ENCODE measurements at regions not wholly inside any gene's neighbourhood (a gene's known extent, or its start where the extent isn't known, plus 50 kb on each side); places are given as distances from the start of the nearest gene placed in this dataset.
"Not testable (repeated sequence)": the region's sequence is repeated elsewhere in the genome, so short reads cannot be mapped to it uniquely, and the experiment has no call there.

DNA sequence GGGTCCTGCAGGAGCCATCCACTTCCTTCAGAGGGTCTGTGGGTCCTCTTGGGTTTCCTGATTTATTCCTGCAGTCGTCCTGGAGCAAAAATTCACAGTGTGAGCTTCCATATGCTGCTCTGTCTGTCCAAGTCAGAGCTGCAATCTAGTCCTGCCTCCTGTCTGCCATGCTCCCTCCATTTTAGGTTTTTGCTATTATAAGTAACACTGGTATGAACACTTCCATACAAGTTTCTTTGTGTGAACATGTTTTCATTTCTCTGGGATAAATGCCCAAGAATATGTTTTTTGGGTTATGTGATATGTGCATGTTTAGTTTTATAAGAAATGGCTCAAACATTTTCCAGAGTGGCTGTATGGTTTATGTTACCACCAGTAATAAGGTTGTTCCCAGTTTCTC is 188.1 kb downstream of the ACTR3B start:
- Mint-ChIP-seq H3K4me3 (ENCODE audit: unreplicated experiment) (no peak overlapping the region), H3K4me1 (ENCODE audit: low read depth, unreplicated experiment) (no peaks in the 10 kb centered on the region), H3K36me3 (ENCODE audit: unreplicated experiment) (peaks cover 5% of the 10 kb centered on the region), H3K27me3 (ENCODE audit: unreplicated experiment) (peaks cover 6% of the 10 kb centered on the region), H3K27ac (ENCODE audit: unreplicated experiment) (no peak overlapping the region), H3K9me3 (ENCODE audit: unreplicated experiment) (peaks cover 6% of the 10 kb centered on the region)
- no peak for DNase-seq
- TF ChIP-seq, protein P1, sequence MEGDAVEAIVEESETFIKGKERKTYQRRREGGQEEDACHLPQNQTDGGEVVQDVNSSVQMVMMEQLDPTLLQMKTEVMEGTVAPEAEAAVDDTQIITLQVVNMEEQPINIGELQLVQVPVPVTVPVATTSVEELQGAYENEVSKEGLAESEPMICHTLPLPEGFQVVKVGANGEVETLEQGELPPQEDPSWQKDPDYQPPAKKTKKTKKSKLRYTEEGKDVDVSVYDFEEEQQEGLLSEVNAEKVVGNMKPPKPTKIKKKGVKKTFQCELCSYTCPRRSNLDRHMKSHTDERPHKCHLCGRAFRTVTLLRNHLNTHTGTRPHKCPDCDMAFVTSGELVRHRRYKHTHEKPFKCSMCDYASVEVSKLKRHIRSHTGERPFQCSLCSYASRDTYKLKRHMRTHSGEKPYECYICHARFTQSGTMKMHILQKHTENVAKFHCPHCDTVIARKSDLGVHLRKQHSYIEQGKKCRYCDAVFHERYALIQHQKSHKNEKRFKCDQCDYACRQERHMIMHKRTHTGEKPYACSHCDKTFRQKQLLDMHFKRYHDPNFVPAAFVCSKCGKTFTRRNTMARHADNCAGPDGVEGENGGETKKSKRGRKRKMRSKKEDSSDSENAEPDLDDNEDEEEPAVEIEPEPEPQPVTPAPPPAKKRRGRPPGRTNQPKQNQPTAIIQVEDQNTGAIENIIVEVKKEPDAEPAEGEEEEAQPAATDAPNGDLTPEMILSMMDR (IDR thresholded peaks at IDR 0.05; ENCODE audit: partially characterized antibody, unreplicated experiment), result no peak

DNA sequence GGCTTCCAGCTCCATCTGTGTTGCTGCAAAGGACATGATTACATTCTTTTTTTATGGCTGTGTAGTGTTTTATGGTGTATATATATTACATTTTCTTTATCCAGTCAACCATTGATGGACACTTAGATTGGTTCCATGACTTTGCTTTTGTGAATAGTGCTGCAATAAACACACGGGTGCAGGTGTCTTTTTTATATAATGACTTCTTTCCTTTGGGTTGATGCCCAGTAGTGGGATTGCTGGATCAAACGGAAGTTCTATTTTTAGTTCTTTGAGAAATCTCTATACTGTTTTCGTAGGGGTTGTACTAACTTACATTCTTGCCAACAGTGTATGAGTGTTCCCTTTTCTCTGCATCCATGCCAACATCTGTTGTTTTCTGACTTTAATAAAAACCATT is 189.7 kb downstream of the ACTR3B start:
- peaks cover 6% of the 10 kb centered on the region for H3K27me3 Mint-ChIP-seq (ENCODE audit: unreplicated experiment)
- H3K4me3 Mint-ChIP-seq (ENCODE audit: unreplicated experiment), result no peak overlapping the region
- no peak for DNase-seq
- peaks cover 6% of the 10 kb centered on the region for H3K9me3 Mint-ChIP-seq (ENCODE audit: unreplicated experiment)
- H3K36me3 Mint-ChIP-seq (ENCODE audit: unreplicated experiment), result peaks cover 5% of the 10 kb centered on the region
- TF ChIP-seq, protein P1 (IDR thresholded peaks at IDR 0.05; ENCODE audit: partially characterized antibody, unreplicated experiment), result no peak
- H3K4me1 Mint-ChIP-seq (ENCODE audit: low read depth, unreplicated experiment), result no peaks in the 10 kb centered on the region
- no peak overlapping the region for H3K27ac Mint-ChIP-seq (ENCODE audit: unreplicated experiment)

DNA sequence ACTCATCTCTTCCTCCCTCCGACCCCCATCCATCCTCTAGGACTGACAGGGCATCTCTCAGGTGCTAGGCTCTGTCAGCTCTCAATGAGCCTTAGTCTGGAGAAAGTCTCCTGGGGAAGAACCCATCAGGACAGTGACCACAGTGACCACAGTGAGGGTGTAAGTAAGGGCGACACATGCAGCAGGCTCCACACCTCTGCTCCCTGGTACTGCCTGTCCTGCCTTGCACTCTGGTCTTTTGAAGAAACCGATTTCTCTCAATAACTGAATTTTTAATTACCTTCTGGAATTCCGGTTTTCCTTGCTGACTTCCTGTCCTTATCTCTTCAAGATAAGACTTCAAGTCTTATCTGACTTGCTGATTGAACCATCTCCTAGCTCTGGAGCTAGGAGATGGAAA is 190.2 kb downstream of the ACTR3B start:
- TF ChIP-seq, protein P1 (IDR thresholded peaks at IDR 0.05; ENCODE audit: partially characterized antibody, unreplicated experiment), result no peak
- no peak overlapping the region for H3K4me3 Mint-ChIP-seq (ENCODE audit: unreplicated experiment)
- H3K36me3 Mint-ChIP-seq (ENCODE audit: unreplicated experiment), result peaks cover 5% of the 10 kb centered on the region
- DNase-seq, result no peak
- H3K4me1 Mint-ChIP-seq (ENCODE audit: low read depth, unreplicated experiment), result no peaks in the 10 kb centered on the region
- H3K9me3 Mint-ChIP-seq (ENCODE audit: unreplicated experiment), result peaks cover 6% of the 10 kb centered on the region
- H3K27ac Mint-ChIP-seq (ENCODE audit: unreplicated experiment), result no peak overlapping the region
- peaks cover 6% of the 10 kb centered on the region for H3K27me3 Mint-ChIP-seq (ENCODE audit: unreplicated experiment)

DNA sequence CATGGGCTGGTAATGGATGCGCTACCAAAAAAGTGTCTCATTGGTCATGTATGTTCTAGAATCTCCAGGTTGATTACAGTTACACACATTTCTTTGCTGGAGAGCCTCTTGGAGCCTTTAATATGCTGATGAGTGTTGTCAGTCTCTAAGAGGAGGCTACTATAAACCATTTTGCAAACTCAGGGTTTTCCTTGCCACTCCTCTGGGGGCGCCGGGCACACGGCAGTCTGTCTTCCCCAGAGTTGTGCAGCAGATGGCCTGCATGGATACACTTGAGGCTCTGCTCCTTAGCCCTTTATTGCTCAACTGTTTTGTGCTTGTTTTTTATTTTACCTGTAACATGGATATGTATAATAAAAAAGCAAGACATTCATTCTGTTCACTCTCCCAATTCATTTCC is 196.5 kb downstream of the ACTR3B start:
- Mint-ChIP-seq H3K4me1 (ENCODE audit: low read depth, unreplicated experiment) (peaks cover 1% of the 10 kb centered on the region), H3K4me3 (ENCODE audit: unreplicated experiment) (no peak overlapping the region), H3K27me3 (ENCODE audit: unreplicated experiment) (peaks cover 5% of the 10 kb centered on the region), H3K36me3 (ENCODE audit: unreplicated experiment) (peaks cover 4% of the 10 kb centered on the region), H3K27ac (ENCODE audit: unreplicated experiment) (no peak overlapping the region), H3K9me3 (ENCODE audit: unreplicated experiment) (peaks cover 2% of the 10 kb centered on the region)
- TF ChIP-seq, protein P1 (IDR thresholded peaks at IDR 0.05; ENCODE audit: partially characterized antibody, unreplicated experiment), result no peak
- no peak for DNase-seq

DNA sequence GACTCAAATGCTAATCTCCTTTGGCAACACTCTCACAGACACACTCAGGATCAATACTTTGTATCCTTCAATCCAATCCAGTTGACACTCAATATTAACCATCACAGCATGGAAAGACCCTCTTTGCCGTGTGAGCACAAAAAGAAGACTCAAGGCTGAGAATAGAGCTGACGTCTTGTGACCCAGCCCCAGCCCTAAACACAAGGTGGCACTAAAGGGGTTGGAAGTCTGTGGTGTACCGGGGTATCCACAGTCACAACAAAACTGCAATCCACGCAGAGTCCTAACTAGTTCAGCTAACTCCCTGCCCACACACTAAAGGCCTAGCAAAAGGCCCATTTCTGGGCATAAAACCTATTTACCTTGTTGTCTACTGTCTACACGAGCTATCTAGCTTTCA is 200.1 kb downstream of the ACTR3B start:
- Mint-ChIP-seq H3K9me3 (ENCODE audit: unreplicated experiment) (no peaks in the 10 kb centered on the region), H3K27ac (ENCODE audit: unreplicated experiment) (no peak overlapping the region), H3K27me3 (ENCODE audit: unreplicated experiment) (peaks cover 3% of the 10 kb centered on the region), H3K4me3 (ENCODE audit: unreplicated experiment) (no peak overlapping the region), H3K4me1 (ENCODE audit: low read depth, unreplicated experiment) (peaks cover 1% of the 10 kb centered on the region), H3K36me3 (ENCODE audit: unreplicated experiment) (no peaks in the 10 kb centered on the region)
- TF ChIP-seq, protein P1 (IDR thresholded peaks at IDR 0.05; ENCODE audit: partially characterized antibody, unreplicated experiment), result no peak
- no peak for DNase-seq

DNA sequence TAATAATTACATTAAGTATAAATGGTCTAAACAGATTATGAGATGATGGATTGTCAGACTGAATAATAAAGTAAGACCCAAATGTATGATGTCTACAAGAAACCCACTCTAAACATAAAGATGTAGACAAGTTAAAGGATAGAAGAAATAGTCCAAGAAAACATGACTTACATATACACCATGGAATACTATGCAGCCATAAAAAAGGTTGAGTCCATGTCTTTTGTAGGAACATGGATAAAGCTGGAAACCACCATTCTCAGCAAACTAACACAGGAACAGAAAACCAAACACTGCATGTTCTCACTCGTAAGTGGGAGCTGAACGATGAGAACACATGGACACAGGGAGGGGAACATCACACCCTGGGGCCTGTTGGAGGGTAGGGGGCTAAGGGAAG is 202.2 kb downstream of the ACTR3B start:
- not testable (repeated sequence) for H3K27me3 Mint-ChIP-seq (ENCODE audit: unreplicated experiment); H3K27ac Mint-ChIP-seq (ENCODE audit: unreplicated experiment); DNase-seq; H3K4me1 Mint-ChIP-seq (ENCODE audit: low read depth, unreplicated experiment); H3K36me3 Mint-ChIP-seq (ENCODE audit: unreplicated experiment); H3K9me3 Mint-ChIP-seq (ENCODE audit: unreplicated experiment); H3K4me3 Mint-ChIP-seq (ENCODE audit: unreplicated experiment)
